ENCODE measurements at regions not wholly inside any gene's neighbourhood (a gene's known extent, or its start where the extent isn't known, plus 50 kb on each side); places are given as distances from the start of the nearest gene placed in this dataset. TPM values are rescaled to one million over a fixed set of nuclear protein-coding genes. Genes with fewer than 3 reads are reported as not detected.

GRCh38 chr13:75910591-75910990 lies 274.5 kb downstream of the LMO7 start:
- H2AFZ ChIP-seq (ENCODE audit: low read depth, low read length), result no peak overlapping the region
- dilution Hi-C loops (cut with MboI; ENCODE audit: extremely low pct_ligation_motif_present, low sequenced_read_pairs) (no loop called here), intact Hi-C loops (cut with micrococcal nuclease) (no loop called here)
- no peaks in the 10 kb centered on the region for H3K9me1 ChIP-seq (replicated peaks; ENCODE audit: control insufficient read depth, extremely low read depth, insufficient read depth, low read length)
- peaks cover 0 to 6% of the 10 kb centered on the region in 2 experiments for H3K27me3 ChIP-seq (ENCODE audit: control insufficient read depth in 2 of 2, insufficient read depth in 2 of 2, low read length in 2 of 2)
- no peaks in the 10 kb centered on the region for H3K36me3 ChIP-seq (ENCODE audit: control insufficient read depth in 2 of 2, extremely low read depth in 1 of 2, insufficient read depth in 2 of 2, low read length in 2 of 2)
- H3K4me2 ChIP-seq (ENCODE audit: insufficient read depth, low read length), result no peak overlapping the region
- H3K9me3 ChIP-seq (replicated peaks; ENCODE audit: control insufficient read depth, insufficient read depth, low read length), result no peaks in the 10 kb centered on the region
- CTCF ChIA-PET, result interaction anchor here (1.0 to 1.6 kb wide), 2 partner anchors 215 to 223 kb away, joined by 3 to 7 read pairs; no protein-coding TSS in a partner anchor
- FAIRE-seq, result no peak
- DNase-seq (ENCODE audit: low read depth, low spot score), result no peak
- H4K20me1 ChIP-seq (replicated peaks; ENCODE audit: control insufficient read depth, extremely low read depth, insufficient read depth, low read length), result no peaks in the 10 kb centered on the region
- no peaks in the 10 kb centered on the region for H3K79me2 ChIP-seq (ENCODE audit: control insufficient read depth, insufficient read depth, low read length)
- POLR2A ChIA-PET, result no interaction called here
- BruUV-seq (replicated peaks), result no TSS peak
- TF ChIP-seq GATA2 (IDR thresholded peaks at IDR 0.05; ENCODE audit: insufficient read depth, insufficient read length, low read depth, low read length), result no peak
- no peak for TF ChIP-seq POLR2AphosphoS5 (IDR thresholded peaks at IDR 0.05; ENCODE audit: insufficient read depth, low read depth, low read length)
- no peak for TF ChIP-seq MAX (IDR thresholded peaks at IDR 0.05; ENCODE audit: insufficient read depth, insufficient read length)
- no peak for TF ChIP-seq POLR2A (IDR thresholded peaks at IDR 0.05; ENCODE audit: low read depth, low read length)
- H3K4me3 ChIP-seq (replicated peaks in 1 of 3; ENCODE audit: insufficient read depth in 1 of 3, low read depth in 1 of 3, low read length in 3 of 3), result no peak overlapping the region
- H3K4me1 ChIP-seq (ENCODE audit: control insufficient read depth, extremely low read depth, insufficient read depth, low read length), result no peaks in the 10 kb centered on the region
- no peak overlapping the region for H3K9ac ChIP-seq (replicated peaks; ENCODE audit: extremely low read depth, insufficient read depth, low read length)
- H3K27ac ChIP-seq (ENCODE audit: insufficient read depth, low read depth, low read length), result no peak overlapping the region

Small RNA genes in the stretch of these regions (small RNA-seq; reads per million reads assigned to genes)
- gene RN7SL571P (ENCODE audit: insufficient read depth, insufficient read length, low read depth, low replicate concordance), result not detected

Data from endothelial cell of umbilical vein (primary cell).